Esophagus muscularis mucosa (tissue), 4 donors: ENCODE measurements at regions not wholly inside any gene's neighbourhood (a gene's known extent, or its start where the extent isn't known, plus 50 kb on each side); places are given as distances from the start of the nearest gene placed in this dataset.

Experiments used
- DNase-seq: peaks from one replicate; pipeline ENCODE4 v3.0.0-alpha.2; 2017; ENCODE audit errors: extremely low spot score
- H3K27ac ChIP-seq, 4 donors: fragments of 200-600 bp; sonication (generic); replicated peaks in 1 of 4; 1 replicate in 3 of 4; 2 replicates in 1 of 4; pipeline ENCODE4 v1.5.1; 2016 to 2019; ENCODE audit warnings: mild to moderate bottlenecking in 1 of 4
- H3K27me3 ChIP-seq, 4 donors: fragments of 200-600 bp; sonication (generic); one replicate each; pipeline versions ENCODE4 v1.5.1 to v1.6.0; 2016 to 2019
- H3K36me3 ChIP-seq, 4 donors: fragments of 200-600 bp; sonication (generic); one replicate each; pipeline ENCODE4 v1.5.1; 2016 to 2019
- H3K4me1 ChIP-seq, 4 donors: fragments of 200-600 bp; sonication (generic); one replicate each; pipeline ENCODE4 v1.5.1; 2016 to 2019
- H3K4me3 ChIP-seq, 4 donors: fragments of 200-600 bp; sonication (generic); 1 replicate in 2 of 4; 2 replicates in 2 of 4; pipeline ENCODE4 v1.5.1; 2016 to 2019; ENCODE audit warnings: mild to moderate bottlenecking in 4 of 4, moderate library complexity in 1 of 4
- H3K9me3 ChIP-seq, 4 donors: fragments of 200-600 bp; sonication (generic); 1 replicate in 3 of 4; 2 replicates in 1 of 4; pipeline ENCODE4 v1.5.1; 2016 to 2019
- CTCF ChIP-seq, 3 experiments: fragments of 200-600 bp in 2 of 3; fragments of 450-650 bp in 1 of 3; sonication (generic) in 2 of 3; IDR thresholded peaks; one replicate each; pipeline ENCODE4 v1.5.1; 2017 to 2019; ENCODE audit warnings: antibody characterized with exemption in 3 of 3, mild to moderate bottlenecking in 2 of 3, moderate library complexity in 1 of 3
- EP300 ChIP-seq: sonication (generic); formaldehyde crosslinking; IDR thresholded peaks from one replicate; pipeline ENCODE4 v1.6.1; 2017; ENCODE audit warnings: antibody characterized with exemption
- POLR2A ChIP-seq: fragments of 450-650 bp; IDR thresholded peaks from one replicate; pipeline ENCODE4 v1.6.1; 2017; ENCODE audit warnings: antibody characterized with exemption, moderate library complexity, mild to moderate bottlenecking, low read depth
- POLR2AphosphoS5 ChIP-seq, 2 donors: sonication (generic); formaldehyde crosslinking; IDR thresholded peaks; one replicate each; pipeline ENCODE4 v1.6.1; 2017; ENCODE audit warnings: antibody characterized with exemption in 2 of 2
- WGBS: methylation state at CpG from one replicate; pipeline ENCODE4 v1.1.5; 2018; 5-methylcytosine and 5-hydroxymethylcytosine counted together
- intact Hi-C: fragments of 100-400 bp; cut with DNase I; formaldehyde crosslinking; loops from one replicate; pipeline ENCODE4 v1.15.1; 2023

DNA sequence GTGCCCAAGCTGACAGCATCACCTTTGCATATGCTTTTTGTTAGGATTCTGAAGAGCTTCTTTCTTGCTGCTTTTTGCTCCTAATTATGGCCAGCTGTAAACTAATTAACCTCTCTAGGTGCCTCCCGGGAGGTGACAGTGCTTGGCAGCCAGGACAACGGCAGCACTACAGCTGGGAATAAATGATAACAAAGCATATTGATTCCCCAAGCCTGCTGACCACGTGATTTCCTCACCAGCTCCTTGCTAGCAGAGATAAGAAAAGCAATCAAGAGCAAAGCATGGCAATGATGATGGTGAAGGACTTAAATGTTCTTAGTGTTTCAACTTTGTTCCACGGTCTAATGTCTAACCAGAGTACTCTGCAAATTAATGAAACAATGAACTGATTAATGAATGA is 1074.4 kb upstream of the GYPC start:
- intact Hi-C loops, result no loop called here
- no peaks in the 10 kb centered on the region for H3K9me3 ChIP-seq
- H3K27me3 ChIP-seq, result no peaks in the 10 kb centered on the region
- 54% methylated on average over 4 of the region's 4 CpGs for WGBS
- no peaks in the 10 kb centered on the region for H3K36me3 ChIP-seq
- DNase-seq, result no peak
- TF ChIP-seq POLR2AphosphoS5 (IDR thresholded peaks at IDR 0.05) (no peak), POLR2A (no peak), CTCF (IDR thresholded peaks at IDR 0.05) (no peak), EP300 (no peak)
- no peak overlapping the region for H3K27ac ChIP-seq
- no peaks in the 10 kb centered on the region for H3K4me1 ChIP-seq
- no peak overlapping the region for H3K4me3 ChIP-seq

- WGBS, result 56% methylated on average over 1 of the region's 1 CpG
- no peak overlapping the region for H3K27ac ChIP-seq
Observed at GRCh38 chr2:125582516-125582915, 1073.4 kb upstream of the GYPC start.

GRCh38 chr2:125584732-125585131 is 1071.2 kb upstream of the GYPC start:
- no peak overlapping the region for H3K27ac ChIP-seq
- intact Hi-C loops, result no loop called here
- DNase-seq, result no peak
- no peaks in the 10 kb centered on the region for H3K4me1 ChIP-seq
- no peaks in the 10 kb centered on the region for H3K36me3 ChIP-seq
- 85% methylated on average over 1 of the region's 1 CpG for WGBS
- no peaks in the 10 kb centered on the region for H3K9me3 ChIP-seq
- no peak for TF ChIP-seq POLR2AphosphoS5 (IDR thresholded peaks at IDR 0.05)
- no peak for TF ChIP-seq CTCF (IDR thresholded peaks at IDR 0.05)
- TF ChIP-seq POLR2A, result no peak
- TF ChIP-seq EP300, result no peak
- H3K4me3 ChIP-seq, result no peak overlapping the region
- no peaks in the 10 kb centered on the region for H3K27me3 ChIP-seq

More at GRCh38 chr2:125582516-125582915, 1073.4 kb upstream of the GYPC start:
- no peak for DNase-seq
- H3K27me3 ChIP-seq, result no peaks in the 10 kb centered on the region
- TF ChIP-seq EP300, result no peak
- no peak for TF ChIP-seq CTCF (IDR thresholded peaks at IDR 0.05)
- no peak for TF ChIP-seq POLR2A
- no peak for TF ChIP-seq POLR2AphosphoS5 (IDR thresholded peaks at IDR 0.05)
- H3K4me3 ChIP-seq, result no peak overlapping the region
- H3K4me1 ChIP-seq, result no peaks in the 10 kb centered on the region
- no peaks in the 10 kb centered on the region for H3K36me3 ChIP-seq
- intact Hi-C loops, result no loop called here
- no peaks in the 10 kb centered on the region for H3K9me3 ChIP-seq

DNA sequence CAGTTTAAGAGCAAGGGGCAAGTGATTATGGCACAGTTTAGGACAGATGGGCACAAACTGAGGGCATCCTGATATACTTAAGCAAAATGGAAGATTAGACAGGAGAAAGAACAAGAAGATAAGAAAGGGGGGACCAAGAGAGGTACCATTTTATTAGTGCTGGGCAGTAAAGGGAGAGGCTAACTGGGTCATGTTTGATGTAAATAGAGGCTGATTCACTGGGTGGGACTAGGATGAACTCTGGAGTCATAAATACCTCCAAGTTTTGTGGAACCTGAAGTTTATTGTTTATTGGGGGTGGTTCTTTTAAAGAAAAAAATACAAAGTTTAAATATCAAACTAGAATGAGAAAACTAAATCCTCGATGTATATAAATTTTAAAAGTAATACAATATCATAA is 1067.2 kb upstream of the GYPC start:
- Histone ChIP-seq H3K9me3 (no peaks in the 10 kb centered on the region), H3K4me1 (no peaks in the 10 kb centered on the region), H3K27me3 (no peaks in the 10 kb centered on the region), H3K36me3 (no peaks in the 10 kb centered on the region), H3K27ac (no peak overlapping the region), H3K4me3 (no peak overlapping the region)
- intact Hi-C loops, result no loop called here
- 89% methylated on average over 1 of the region's 1 CpG for WGBS
- DNase-seq, result no peak
- no peak for TF ChIP-seq EP300
- TF ChIP-seq CTCF (IDR thresholded peaks at IDR 0.05), result no peak
- no peak for TF ChIP-seq POLR2AphosphoS5 (IDR thresholded peaks at IDR 0.05)
- TF ChIP-seq POLR2A, result no peak

DNA sequence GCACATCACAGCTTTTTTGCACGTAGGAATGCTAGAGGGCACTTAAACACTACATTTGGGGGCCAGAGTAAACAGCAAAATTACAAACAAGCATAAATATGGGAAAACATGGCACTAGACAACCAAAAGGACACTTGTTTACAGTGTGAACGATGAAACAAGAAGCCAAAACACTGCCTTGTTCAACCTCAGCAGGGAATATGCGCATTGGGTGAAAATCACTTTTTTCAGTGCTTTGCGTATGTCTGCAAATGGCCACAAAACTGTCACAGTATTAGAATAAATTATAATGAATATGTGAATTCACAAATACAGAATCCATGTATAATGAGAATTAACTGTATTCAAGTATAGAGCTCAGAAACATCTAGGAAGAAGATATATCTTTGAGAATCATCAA is 1064.0 kb upstream of the GYPC start:
- no peak for DNase-seq
- Histone ChIP-seq H3K36me3 (no peaks in the 10 kb centered on the region), H3K4me3 (no peak overlapping the region), H3K27ac (no peak overlapping the region), H3K9me3 (no peaks in the 10 kb centered on the region), H3K4me1 (no peaks in the 10 kb centered on the region), H3K27me3 (no peaks in the 10 kb centered on the region)
- intact Hi-C loops, result no loop called here
- 63% methylated on average over 4 of the region's 4 CpGs for WGBS
- TF ChIP-seq EP300, result no peak
- no peak for TF ChIP-seq POLR2AphosphoS5 (IDR thresholded peaks at IDR 0.05)
- TF ChIP-seq CTCF (IDR thresholded peaks at IDR 0.05), result no peak
- TF ChIP-seq POLR2A, result no peak
